ENCODE measurements at regions not wholly inside any gene's neighbourhood (a gene's known extent, or its start where the extent isn't known, plus 50 kb on each side); places are given as distances from the start of the nearest gene placed in this dataset.

DNA sequence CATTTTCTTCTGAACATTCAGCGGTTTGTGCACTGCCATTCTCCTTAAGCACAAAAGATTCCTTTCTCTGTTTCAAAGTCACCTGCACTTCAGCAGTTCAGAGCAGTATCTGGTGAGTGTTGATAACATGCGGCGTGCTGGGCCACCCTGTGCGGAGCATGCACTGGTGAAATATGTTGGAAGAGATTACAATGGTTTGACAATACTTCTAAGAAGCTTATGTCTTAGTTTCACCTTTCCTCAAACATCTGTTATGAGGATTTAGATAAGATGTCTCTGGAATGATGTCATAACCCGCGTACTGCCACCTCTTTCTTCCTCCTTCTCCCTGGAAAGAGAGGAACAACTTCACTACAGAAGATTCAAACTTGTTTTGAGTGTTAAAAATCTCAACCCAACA lies 650.3 kb downstream of the AJAP1 start:
- DNase-seq, result no peak

DNA sequence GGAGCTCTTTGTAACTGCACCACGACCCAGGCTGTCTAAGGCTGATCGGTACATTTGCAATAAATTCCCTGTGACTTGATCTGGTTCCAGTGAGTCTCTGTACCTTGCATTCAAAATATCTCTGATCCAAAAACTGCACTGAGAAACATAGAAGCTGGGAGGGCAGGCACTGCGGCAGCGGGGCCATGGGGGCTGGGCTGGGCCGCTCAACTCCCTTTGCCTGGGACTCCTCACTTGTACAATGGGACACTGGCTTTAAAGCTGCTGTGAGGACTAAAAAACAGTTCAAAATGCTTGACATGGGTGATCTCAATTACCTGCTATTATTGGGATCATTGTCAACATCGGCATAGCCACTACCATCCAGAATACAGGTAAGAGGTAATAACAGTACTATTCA lies 644.0 kb downstream of the AJAP1 start:
- no peak for DNase-seq

DNA sequence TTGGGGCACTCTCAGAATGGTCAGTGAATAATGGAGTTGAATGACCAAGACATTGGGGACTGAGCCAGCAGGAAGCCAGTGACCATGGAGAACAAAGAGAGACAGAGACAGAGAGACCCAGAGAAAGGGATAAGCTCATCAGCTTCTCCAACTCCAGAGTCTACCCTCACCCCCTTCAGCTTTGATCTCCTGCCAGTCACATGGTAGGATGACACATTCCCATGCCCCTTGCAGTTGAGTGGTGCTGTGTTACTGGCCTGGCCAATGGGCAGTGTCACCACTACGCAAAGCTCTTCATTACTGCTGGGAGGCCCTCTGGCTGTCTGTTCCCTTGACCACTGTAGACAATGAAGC lies 643.5 kb downstream of the AJAP1 start:
- no peak for DNase-seq

DNA sequence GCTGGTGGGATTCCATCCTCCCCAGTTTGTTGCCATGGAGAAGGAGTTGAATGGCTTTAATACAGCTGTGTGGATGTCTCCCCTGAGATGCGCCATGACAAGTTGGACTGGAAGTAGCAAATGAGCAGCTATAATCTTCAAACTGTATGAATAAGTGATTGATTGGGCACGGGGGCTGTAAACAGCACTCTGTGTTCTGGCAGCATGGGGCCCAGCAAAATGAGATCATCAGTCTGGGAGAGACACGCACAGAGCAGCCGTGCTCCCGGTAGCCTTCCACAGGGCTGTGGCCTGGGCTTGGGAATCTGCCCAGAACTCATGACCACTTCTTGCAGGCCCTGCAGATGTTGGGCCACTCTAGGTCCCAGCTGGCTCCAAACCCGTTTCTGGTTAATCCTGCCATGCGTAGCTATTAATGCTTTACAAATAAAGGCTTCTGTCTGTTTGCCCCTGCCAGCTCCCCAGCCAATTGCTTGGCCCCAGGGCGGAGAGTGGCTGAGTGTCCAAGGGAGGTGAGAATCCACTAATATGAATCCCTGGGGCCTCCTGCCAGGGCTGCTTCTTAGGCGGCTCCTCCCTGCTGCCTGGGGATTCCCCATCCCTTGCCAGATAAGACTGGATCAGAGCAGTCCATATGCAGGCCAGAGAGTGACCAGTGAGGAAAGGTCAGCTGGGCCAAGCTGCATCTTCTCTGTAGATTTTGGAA lies 642.9 kb downstream of the AJAP1 start:
- no peak for DNase-seq

DNA sequence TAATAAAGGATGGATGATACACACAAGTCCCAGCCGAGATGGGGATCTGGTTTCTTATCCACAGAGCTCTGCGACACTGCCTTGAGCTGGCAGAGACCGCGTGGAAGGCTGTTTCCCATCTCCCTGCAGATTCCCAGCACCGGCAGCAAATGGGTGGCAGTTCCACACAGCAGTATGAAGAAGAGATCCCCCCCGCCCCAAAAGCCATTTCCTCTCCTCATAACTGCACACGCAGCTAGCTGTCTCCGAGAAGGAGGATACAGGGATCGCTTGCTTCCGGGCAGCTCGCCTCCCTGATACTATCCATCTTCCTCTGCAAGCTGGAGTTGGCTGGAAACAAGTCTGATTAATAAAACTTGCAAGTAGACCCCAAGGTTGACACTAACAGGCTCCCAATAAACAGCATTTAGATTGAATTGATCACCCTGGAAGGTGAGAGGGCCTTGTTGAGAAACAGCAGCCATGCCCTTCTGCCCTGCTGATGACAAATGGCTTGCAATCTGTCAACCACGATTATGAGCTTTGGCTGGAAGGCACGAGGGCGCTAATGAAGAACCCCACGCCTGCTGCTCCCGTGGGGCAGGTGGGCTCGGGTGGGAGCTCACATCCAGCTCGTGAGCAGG lies 642.3 kb downstream of the AJAP1 start:
- DNase-seq, result no peak

DNA sequence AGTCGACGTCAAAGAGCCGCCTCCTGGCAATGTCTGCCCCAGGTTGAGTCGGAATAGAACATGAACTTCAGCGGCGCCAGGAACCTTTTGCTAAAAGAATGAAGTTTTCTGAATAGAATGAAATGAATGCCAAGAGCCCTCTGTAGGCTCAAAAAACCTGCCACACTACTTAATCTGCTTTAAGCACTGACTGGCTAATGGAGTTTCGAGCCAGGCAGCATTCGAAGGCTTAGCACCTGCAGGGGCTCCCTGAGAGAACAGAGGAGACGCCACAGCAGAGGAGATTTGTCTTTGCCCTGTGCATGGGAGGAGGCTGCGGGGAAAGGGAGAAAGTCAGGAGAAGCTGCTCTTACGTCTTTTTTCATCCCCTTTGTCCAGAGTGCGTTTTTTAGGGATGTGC lies 641.7 kb downstream of the AJAP1 start:
- DNase-seq, result no peak

DNA sequence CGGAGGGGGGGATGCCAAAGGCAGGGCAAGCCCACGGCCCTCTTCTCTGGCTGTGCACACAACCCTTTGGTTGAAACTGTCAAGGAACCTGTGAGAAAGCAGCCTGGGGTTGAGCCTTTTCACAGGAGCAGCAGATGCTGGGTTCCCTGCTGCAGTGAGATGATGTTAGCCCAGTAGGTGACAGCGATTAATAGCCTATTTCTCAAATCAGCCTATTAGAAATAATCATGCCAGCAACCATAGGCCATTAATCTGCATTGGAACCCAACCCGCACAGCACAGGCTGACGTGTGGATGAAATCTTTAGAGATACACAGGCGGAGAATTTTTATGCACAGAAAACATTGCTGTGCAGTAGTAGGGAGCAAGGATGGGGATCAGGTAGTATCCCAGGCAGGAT lies 637.5 kb downstream of the AJAP1 start:
- DNase-seq, result no peak

DNA sequence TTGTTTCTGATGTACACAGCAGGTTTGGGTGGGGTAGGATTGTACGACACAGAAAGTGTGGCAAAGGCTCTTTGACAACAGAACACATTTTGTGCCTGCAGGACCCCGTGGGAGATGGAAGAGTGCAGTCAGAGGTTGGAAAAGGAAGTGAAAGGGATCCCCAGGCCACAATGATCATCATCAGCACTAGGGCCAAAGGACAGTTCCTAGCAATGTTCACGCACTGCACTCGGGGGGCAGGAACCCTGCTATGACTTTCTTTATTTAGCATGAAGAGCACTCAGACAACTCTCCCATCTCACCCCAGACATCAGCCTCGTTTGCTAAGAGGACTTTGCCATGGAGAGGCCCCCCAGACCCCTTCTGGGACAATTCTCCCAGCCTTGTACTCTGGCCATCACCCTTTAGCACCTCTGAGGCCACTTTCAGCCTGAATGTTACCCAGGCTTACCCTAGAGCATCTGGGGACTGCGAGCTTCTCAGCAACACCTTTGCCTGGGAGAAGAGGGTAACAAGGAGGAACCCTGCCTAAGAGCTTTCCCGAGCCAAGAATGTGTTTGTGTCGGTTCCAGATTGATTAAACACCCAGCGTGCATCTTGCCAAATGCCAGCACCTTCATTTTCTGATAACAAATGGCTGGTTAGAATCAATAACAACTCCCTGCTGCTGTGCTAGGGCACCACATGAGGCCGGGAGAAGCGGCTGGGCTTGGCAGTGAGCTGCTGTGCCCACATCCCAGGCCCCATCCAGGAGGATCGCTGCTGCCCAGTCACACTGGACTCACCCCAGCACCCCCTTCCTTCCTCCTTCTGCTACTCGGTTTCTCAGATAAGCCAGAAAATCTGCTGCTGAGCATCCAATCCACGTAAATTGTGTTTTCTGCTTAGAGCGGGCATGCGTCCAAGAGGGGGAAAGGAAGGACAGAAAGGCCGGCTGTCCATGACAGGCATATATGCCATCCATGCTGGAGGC lies 633.1 kb downstream of the AJAP1 start:
- no peak for DNase-seq

DNA sequence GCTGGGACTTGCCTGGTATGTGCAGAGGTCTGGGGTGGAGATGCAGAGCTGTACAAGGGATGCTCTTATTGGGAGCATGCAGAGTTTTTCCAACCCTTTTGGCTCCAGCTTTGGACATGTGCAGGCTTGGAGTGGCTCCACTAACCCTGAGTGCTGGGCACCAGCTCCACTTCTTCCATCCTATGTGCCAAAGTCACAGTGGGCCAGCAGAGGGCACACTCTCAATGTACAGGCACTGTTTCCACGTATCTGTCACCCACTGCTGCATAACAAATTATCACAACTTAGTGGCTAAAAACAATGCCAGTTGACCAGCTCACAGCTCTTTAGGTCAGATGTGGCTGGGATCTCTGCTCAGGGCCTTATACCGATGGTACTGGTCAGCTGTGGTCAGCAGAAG lies 631.8 kb downstream of the AJAP1 start:
- DNase-seq, result no peak

DNA sequence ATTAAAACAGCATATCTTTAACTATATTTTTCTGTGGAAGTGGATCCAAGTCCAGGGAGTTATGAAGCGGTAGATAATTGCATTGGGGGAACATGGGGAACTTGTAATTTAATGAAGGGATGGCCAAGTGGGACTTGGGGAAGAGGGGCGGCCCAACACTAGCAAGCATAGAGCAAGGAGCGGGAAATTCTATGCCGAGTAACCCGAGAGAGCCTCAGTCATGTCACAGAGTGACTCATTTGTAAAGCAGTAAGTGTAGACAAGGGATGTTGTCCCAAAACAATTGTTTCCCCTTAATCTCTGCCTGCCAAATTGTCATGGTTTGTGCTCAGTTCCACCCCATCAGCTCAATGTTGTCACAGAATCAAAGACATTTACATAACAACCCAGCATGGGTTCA lies 620.1 kb downstream of the AJAP1 start:
- no peak for DNase-seq

DNA sequence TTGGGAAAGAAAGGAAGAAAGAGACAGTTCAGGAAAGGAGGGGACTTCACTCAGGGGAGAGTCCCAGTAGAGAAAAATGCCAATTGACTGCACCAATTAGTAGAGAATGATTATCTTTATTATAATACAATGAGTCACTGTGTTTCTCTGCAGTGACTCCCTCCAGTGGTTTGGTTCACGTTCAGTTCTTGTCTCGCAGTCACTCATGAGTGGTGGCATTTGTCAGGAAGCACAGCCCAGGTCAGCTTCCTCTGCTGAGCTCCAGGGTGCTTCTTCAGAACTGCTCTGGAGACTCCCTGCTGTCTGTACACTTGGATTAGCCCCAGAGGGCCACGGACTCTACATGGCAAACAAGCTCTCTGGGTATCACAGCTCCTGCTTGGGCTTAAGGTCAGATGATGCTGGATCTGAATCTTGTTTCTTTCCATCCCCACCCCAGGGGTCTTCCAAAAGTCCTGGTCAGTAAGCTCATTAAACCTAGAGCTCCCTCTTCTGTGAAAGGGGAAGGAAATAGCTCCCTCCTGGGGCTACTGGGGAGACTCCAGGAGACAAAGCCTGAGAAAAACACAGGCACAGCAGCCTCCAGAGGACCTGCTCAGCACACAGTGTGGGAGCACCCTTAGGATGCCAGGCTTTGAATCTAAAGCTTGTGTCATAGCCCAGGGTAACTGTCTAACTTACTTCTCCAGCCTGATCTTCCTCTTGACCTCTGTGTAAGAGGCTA lies 619.0 kb downstream of the AJAP1 start:
- DNase-seq, result no peak

DNA sequence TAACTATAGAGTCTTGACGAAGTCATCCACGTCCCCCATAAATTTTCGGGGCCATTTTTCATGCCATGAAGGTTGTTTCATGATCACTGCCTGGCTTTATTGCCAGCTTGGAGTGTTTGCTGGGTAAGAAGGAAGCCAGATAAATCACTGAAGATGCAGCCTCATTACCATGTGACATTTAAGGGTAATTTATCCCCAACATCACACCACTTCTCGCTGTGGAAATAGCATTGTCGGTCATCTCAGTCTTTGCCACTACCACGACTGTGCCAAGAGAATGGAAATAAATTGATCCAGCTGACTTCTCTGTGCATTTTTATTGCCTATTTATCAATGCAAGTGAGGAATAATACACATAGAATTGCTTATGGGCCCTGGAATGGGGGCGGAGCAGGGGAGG lies 617.9 kb downstream of the AJAP1 start:
- DNase-seq, result no peak

DNA sequence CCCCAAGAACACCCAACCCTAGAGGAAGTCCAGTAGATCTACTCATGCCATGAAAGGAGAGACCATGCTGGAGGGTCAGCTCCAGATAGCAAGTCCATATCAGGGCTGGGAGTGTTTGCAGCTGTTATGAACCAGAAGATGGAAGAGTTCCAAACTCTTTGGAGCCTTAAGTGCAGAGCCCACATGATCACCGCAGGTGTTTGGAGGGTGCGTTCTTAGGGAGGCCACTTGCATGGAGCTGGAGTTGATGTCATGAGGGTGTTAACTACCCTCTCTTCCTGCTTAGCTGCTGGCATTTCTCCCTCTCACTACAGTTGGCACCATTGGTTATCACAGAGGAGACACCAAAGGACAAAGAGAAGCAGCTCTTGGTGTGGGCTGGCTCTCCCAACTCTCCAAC lies 616.9 kb downstream of the AJAP1 start:
- DNase-seq, result no peak

DNA sequence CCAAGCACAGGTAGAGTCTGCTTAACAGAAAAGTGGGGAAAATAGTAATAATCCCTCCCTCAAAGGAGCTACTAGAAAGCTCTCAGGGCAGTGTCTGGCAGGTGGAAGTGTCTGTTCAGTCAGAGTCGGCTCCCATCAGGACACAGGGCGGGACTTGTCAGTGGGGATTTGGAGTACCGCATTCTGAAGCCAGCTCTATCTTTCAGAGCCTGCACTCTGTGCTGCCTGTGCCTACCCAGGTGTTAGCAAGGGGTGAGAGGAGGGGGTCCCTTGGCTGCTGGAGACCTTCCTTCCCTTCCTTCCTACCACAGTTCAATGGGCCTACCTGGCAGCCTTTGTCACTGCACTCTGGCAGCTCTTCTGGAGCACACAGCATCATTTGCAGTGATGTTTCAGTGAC lies 615.5 kb downstream of the AJAP1 start:
- DNase-seq, result no peak

DNA sequence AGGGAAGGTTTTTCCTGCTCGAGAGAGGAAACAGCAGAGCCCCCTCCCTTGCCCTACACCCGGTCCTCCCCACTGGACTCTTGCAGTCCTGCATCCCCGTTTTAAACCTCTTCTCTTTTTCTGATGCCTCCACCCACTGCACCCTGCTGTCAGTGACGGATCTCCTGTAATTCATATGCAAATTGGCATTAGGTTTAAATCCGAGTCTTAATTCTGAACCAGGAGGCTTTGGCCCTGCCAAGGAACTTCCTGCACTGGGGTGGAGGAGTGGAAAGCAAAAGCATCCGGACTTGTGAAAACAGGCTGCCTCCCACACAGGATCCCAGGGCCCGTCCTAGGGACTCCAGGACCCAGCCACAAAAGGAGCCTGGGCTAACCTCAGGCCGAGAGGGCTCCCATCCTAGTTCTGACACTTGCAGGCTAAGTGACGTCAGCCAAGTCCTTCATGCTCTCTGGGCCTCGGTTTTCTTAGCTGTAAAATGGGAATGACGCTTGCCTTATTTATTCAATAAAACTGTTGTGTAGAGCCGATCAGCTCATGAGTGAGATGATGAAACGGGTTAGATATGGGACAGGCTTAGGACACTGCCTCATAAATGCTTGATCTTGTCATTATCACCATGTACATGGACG lies 613.3 kb downstream of the AJAP1 start:
- DNase-seq, result no peak

DNA sequence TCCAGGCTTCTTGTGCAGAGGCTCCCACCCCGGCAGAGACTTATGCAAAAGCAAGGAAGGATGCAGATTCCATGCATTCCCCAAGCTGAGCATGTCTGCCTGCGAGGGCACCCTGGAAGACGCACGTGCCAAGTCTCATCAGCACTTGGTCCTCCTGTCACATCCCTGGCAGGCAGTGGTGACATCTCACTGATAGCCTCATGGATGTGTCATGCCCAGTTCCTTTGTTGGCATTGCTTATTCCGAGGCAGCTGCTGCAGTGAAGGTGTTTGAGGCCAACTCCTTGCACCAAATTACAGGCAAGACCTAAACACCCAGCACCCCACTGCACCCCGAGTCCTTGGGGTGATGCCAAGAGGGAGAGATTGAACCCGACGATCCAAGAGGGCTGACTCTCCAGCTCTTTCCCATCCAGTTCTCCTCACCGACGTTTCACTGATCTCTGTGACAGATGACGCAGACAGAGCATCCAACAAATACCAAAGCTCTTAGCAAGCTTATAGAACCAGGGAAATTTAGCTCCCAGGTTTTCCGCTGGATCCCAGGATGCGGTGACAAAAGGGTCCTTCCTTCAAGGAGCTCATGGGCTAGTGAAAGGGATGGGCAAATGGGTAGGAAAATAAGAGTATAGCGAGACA lies 611.1 kb downstream of the AJAP1 start:
- no peak for DNase-seq

DNA sequence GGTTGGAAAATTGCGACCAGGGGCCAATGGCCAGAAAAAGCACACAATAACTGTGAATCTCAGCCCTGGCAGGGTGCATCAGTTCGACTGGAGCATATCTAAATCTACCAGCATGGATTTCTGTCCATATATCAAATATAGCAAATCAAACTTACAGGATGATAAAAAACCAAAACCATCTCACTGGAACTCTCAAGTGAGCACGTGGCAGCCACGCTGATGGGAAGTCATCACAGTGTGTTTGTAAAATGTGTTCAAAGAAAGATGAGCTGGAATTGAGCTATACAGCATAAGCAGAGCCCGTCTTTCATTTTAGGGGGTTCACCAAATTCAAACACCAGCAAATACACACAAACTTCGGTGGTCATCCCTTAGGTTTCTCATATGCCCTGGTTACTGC lies 610.1 kb downstream of the AJAP1 start:
- no peak for DNase-seq

DNA sequence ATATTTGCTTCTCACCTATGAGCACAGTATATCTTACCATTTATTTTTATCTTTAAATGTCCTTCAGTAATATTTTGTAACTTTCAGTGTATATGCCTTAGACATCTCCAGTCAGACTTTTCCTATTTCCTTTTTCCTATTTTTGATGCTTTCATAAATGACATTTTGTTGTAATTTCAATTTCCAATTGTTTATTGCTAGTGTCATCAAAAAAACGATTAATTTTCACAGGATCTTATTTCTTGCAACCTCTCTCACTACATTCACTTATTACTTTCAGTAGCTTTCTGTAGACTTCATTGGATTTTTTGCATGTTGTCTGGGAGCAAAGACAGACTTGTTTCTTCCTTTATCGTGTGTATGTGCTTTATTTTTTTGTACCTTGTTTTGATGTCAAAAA lies 602.4 kb downstream of the AJAP1 start:
- DNase-seq, result no peak

DNA sequence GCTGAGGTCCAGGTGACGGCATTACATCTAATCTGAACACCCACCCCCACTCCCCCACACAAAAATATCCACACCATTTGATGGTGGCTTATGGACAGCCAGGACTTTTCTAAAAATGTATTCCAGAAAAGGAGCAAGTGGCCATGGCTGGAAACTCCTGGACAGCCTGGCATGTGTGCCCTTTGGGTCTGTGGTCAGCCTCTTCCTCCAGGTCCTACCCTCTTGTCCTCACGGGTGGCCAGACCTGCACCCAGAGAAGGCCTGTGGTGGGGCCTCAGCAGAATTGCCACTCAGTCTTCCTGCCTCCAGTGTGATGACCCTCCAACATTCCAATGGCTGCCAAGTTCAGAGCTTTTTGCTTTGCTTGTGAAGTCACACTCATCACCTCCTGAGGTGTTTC lies 600.6 kb downstream of the AJAP1 start:
- DNase-seq, result no peak

DNA sequence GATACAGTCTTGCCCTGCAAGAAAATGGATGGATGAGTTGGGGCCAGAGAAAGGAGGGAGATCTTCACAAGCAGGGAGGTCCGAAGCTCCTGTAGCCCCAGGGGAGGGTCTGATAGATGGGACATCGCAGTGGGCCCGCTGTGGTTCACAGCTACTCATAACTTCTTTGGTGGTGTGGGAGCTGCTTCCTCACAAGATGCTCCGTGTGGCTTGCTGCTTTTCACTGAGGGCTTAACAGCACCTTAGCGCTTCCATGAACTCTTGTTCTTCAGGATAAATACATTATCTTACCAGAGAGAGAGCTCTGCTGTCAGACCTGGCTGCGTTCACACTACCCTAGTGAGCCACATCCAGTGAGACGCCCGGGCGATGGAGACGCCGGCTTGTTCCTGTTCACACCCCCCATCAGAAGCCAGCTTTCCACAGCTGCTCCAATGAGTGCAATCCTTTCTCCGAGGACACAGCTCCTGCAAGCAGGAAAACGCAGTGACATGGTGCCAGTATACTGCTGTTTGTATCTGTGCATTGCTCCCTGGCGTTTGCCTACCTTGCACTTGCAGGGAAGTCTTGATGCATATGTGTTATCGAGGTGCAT lies 599.8 kb downstream of the AJAP1 start:
- DNase-seq, result no peak

DNA sequence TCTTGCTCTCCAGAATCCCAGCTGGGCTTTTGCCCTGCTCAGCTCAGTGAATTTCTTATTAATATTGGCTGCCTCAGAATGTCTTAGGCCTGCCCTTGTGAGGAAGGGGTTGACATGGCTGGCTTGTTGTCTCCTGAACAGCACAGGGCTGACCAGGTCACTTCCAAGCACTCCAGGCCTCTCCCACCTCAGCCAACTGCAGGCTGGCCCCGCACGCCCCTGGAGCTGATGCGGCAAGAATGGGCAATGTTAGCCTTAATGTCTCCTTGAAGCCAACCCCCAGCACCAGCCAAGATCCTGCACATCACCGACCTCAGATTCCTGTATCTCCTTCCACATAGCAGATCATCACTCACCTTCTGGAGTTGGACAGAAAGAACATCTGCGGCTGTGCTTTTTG lies 598.6 kb downstream of the AJAP1 start:
- no peak for DNase-seq

DNA sequence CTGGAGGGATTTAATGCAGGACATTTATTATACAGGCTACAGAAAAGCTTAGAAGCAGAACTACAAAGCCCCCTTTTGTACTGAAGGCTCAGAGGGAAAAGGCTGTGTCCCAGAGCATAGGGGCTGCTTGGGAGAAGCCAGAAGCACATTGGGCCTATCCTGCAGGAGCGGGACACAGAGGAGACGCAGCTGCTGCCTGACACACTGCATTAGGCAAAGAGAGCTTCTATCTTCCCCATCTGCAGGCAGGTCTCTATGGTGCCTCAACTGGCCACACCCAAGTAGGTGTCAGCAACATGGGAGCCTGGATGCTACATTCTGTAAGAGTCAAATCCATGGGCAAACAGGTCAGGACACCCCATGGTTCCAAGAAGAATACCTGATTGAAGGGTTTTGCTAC lies 595.9 kb downstream of the AJAP1 start:
- no peak for DNase-seq

All from stimulated activated CD4-positive, alpha-beta T cell treated with anti-CD3 and anti-CD28 coated beads, Interleukin-4, amount 100 ng/mL, for 24 hours (primary cell).